Endothelial cell of umbilical vein (primary cell): ENCODE measurements at regions not wholly inside any gene's neighbourhood (a gene's known extent, or its start where the extent isn't known, plus 50 kb on each side); places are given as distances from the start of the nearest gene placed in this dataset.

Experiments used
- BruUV-seq: library from RNA; stranded (reverse); fragments of 400-500 nt; replicated peaks from 2 replicates; lab custom pipeline; 2021; lab: Mats Ljungman, UMichigan
- CTCF ChIA-PET: fragments of 300-600, 350-600 bp; sonication (Branson Sonifier 250); formaldehyde crosslinking; loops from one replicate; lab custom pipeline; 2021; ENCODE audit warnings: antibody characterized with exemption, inconsistent platforms; lab: Charles Lee
- POLR2A ChIA-PET: fragments of 300-600, 350-600 bp; sonication (Branson Sonifier 250); formaldehyde crosslinking; loops from one replicate; lab custom pipeline; 2021; ENCODE audit warnings: antibody characterized with exemption, inconsistent platforms; lab: Charles Lee
- DNase-seq: peaks from one replicate; pipeline ENCODE4 v3.0.0-alpha.2; 2011; ENCODE audit warnings: low read depth, low spot score
- FAIRE-seq: peaks from 2 replicates; lab custom pipeline; 2011; peaks lifted over from hg19 to GRCh38; lab: Jason Lieb, UNC
- H2AFZ ChIP-seq: 2 replicates; pipeline ENCODE4 v1.6.0; 2012; ENCODE audit warnings: low read depth, low read length, control low read depth, inconsistent platforms
- H3K27ac ChIP-seq: 2 replicates; pipeline ENCODE4 v1.5.1; 2011; ENCODE audit warnings: low read depth, mild to moderate bottlenecking, control low read depth, low read length, moderate library complexity; ENCODE audit not compliant: insufficient read depth
- H3K27me3 ChIP-seq, 2 experiments: 2 replicates each; pipeline versions ENCODE4 v1.6.0 to v1.6.1; 2011; ENCODE audit warnings: low read length in 2 of 2, mixed read lengths in 1 of 2; ENCODE audit not compliant: control insufficient read depth in 2 of 2, insufficient read depth in 2 of 2
- H3K36me3 ChIP-seq, 2 experiments: 2 replicates in 1 of 2; 3 replicates in 1 of 2; pipeline ENCODE4 v1.5.1; 2011; ENCODE audit warnings: low read length in 2 of 2, mild to moderate bottlenecking in 1 of 2, moderate library complexity in 1 of 2; ENCODE audit not compliant: control insufficient read depth in 2 of 2, insufficient read depth in 2 of 2; ENCODE audit errors: extremely low read depth in 1 of 2
- H3K4me1 ChIP-seq: 3 replicates; pipeline ENCODE4 v1.5.1; 2011; ENCODE audit warnings: mild to moderate bottlenecking, low read length; ENCODE audit not compliant: control insufficient read depth, insufficient read depth; ENCODE audit errors: extremely low read depth
- H3K4me2 ChIP-seq: 2 replicates; pipeline ENCODE4 v1.6.1; 2011; ENCODE audit warnings: low read length, control low read depth, mixed read lengths; ENCODE audit not compliant: insufficient read depth
- H3K4me3 ChIP-seq, 3 experiments: fragments of 200-600 bp in 1 of 3; sonication (generic), shearing (Covaris generic) in 1 of 3; replicated peaks in 1 of 3; 2 replicates each; pipeline ENCODE4 v1.5.1; 2011 to 2016; ENCODE audit warnings: control low read depth in 3 of 3, low read length in 3 of 3, mild to moderate bottlenecking in 2 of 3, inconsistent platforms in 1 of 3, low read depth in 1 of 3, moderate library complexity in 1 of 3; ENCODE audit not compliant: insufficient read depth in 1 of 3
- H3K79me2 ChIP-seq: 2 replicates; pipeline ENCODE4 v1.6.0; 2012; ENCODE audit warnings: low read length, inconsistent platforms; ENCODE audit not compliant: control insufficient read depth, insufficient read depth
- H3K9ac ChIP-seq: replicated peaks from 2 replicates; pipeline ENCODE3; 2011; ENCODE audit warnings: low read length, control low read depth; ENCODE audit not compliant: insufficient read depth; ENCODE audit errors: extremely low read depth
- H3K9me1 ChIP-seq: replicated peaks from 3 replicates; pipeline ENCODE4 v1.6.0; 2011; ENCODE audit warnings: mild to moderate bottlenecking, low read length; ENCODE audit not compliant: control insufficient read depth, insufficient read depth; ENCODE audit errors: extremely low read depth
- H3K9me3 ChIP-seq: replicated peaks from 2 replicates; pipeline ENCODE4 v1.5.1; 2012; ENCODE audit warnings: low read length, inconsistent platforms; ENCODE audit not compliant: control insufficient read depth, insufficient read depth
- H4K20me1 ChIP-seq: replicated peaks from 2 replicates; pipeline ENCODE3; 2011; ENCODE audit warnings: mild to moderate bottlenecking, low read length; ENCODE audit not compliant: control insufficient read depth, insufficient read depth; ENCODE audit errors: extremely low read depth
- CTCF ChIP-seq, 2 donors: IDR thresholded peaks; 1 replicate in 1 of 2; 2 replicates in 1 of 2; pipeline ENCODE4 v1.5.1; 2011; ENCODE audit warnings: low read length in 2 of 2, mild to moderate bottlenecking in 2 of 2, moderate library complexity in 2 of 2, control low read depth in 1 of 2, inconsistent platforms in 1 of 2, low read depth in 1 of 2; ENCODE audit not compliant: insufficient read depth in 1 of 2; ENCODE audit errors: extremely low read depth in 1 of 2
- EZH2 ChIP-seq: IDR thresholded peaks from 2 replicates; pipeline ENCODE4 v1.6.1; 2012; ENCODE audit warnings: borderline replicate concordance, low read depth, mild to moderate bottlenecking, moderate library complexity, low read length, inconsistent platforms; ENCODE audit not compliant: severe bottlenecking
- FOS ChIP-seq: IDR thresholded peaks from 2 replicates; pipeline ENCODE4 v1.6.1; 2011; ENCODE audit warnings: mild to moderate bottlenecking, low read length, moderate library complexity, borderline replicate concordance; ENCODE audit not compliant: insufficient read depth
- GATA2 ChIP-seq: IDR thresholded peaks from 2 replicates; pipeline ENCODE4 v1.7.0; 2011; ENCODE audit warnings: low read depth, mild to moderate bottlenecking, moderate library complexity, mixed read lengths, low read length; ENCODE audit not compliant: insufficient read length, insufficient read depth
- JUN ChIP-seq: IDR thresholded peaks from 2 replicates; pipeline ENCODE4 v1.6.1; 2011; ENCODE audit warnings: borderline replicate concordance, low read depth; ENCODE audit not compliant: insufficient read length, insufficient read depth
- MAX ChIP-seq: IDR thresholded peaks from 2 replicates; pipeline ENCODE4 v1.6.1; 2011; ENCODE audit not compliant: insufficient read depth, insufficient read length
- MYC ChIP-seq: IDR thresholded peaks from one replicate; pipeline ENCODE4 v1.6.1; 2011; ENCODE audit warnings: mild to moderate bottlenecking, low read depth, low read length
- POLR2A ChIP-seq: IDR thresholded peaks from 2 replicates; pipeline ENCODE4 v1.6.1; 2012; ENCODE audit warnings: low read depth, mild to moderate bottlenecking, control low read depth, low read length
- POLR2AphosphoS5 ChIP-seq: IDR thresholded peaks from 2 replicates; pipeline ENCODE4 v1.6.1; 2012; ENCODE audit warnings: low read depth, mild to moderate bottlenecking, control low read depth, low read length, moderate library complexity; ENCODE audit not compliant: insufficient read depth
- dilution Hi-C: fragments of 300-500 bp; cut with MboI; formaldehyde crosslinking; loops from one replicate; pipeline ENCODE4 v1.15.0; 2019; ENCODE audit warnings: low sequenced_read_pairs; ENCODE audit not compliant: extremely low pct_ligation_motif_present
- intact Hi-C: fragments of 100-400 bp; cut with micrococcal nuclease; formaldehyde crosslinking; loops from one replicate; pipeline ENCODE4 v1.10.0; 2022

GRCh38 chr1:173295391-173295790 is 88.3 kb upstream of the TNFSF4 start:
- CTCF ChIA-PET: interaction anchor here (0.8 kb wide), 1 partner anchor 11 kb away, joined by 3 read pairs; no protein-coding TSS in a partner anchor

More at GRCh38 chr1:173295391-173295790, 88.3 kb upstream of the TNFSF4 start:
- intact Hi-C loops (no loop called here), dilution Hi-C loops (no loop called here)
- Histone ChIP-seq H3K4me3 (no peak overlapping the region), H3K4me2 (no peak overlapping the region), H4K20me1 (no peaks in the 10 kb centered on the region), H3K9ac (no peak overlapping the region), H3K9me3 (no peaks in the 10 kb centered on the region), H3K27ac (no peak overlapping the region), H2AFZ (no peak overlapping the region), H3K9me1 (no peaks in the 10 kb centered on the region), H3K27me3 (no peaks in the 10 kb centered on the region), H3K4me1 (no peaks in the 10 kb centered on the region), H3K36me3 (no peaks in the 10 kb centered on the region), H3K79me2 (no peaks in the 10 kb centered on the region)
- FAIRE-seq (no peak), DNase-seq (no peak)
- no peak for TF ChIP-seq MYC
- no peak for TF ChIP-seq GATA2
- no peak for TF ChIP-seq CTCF (IDR thresholded peaks at IDR 0.05; ENCODE audit: extremely low read depth in 1 of 2, insufficient read depth in 1 of 2, low read depth in 1 of 2, low read length in 2 of 2)
- no peak for TF ChIP-seq FOS
- no peak for TF ChIP-seq JUN
- TF ChIP-seq POLR2AphosphoS5: no peak
- TF ChIP-seq MAX: no peak
- TF ChIP-seq EZH2: no peak
- no peak for TF ChIP-seq POLR2A
- no TSS peak for BruUV-seq
- POLR2A ChIA-PET: no interaction called here
